ENCODE measurements at regions not wholly inside any gene's neighbourhood (a gene's known extent, or its start where the extent isn't known, plus 50 kb on each side); places are given as distances from the start of the nearest gene placed in this dataset.

GRCh38 chr3:23747841-23748240 is 57.9 kb upstream of the UBE2E1 start:
- SMC1A ChIA-PET (ENCODE audit: uncharacterized antibody, unreplicated experiment) = interaction anchor here (1.0 to 1.3 kb wide), 4 partner anchors 36 to 282 kb away, joined by 3 to 4 read pairs (median 3); no protein-coding TSS in a partner anchor
- DNase-seq (ENCODE audit: low read depth, low spot score) (no peak), ATAC-seq (no peak), FAIRE-seq (no peak)
- Histone ChIP-seq H3K9ac (ENCODE audit: control insufficient read depth, insufficient read depth, low read length) (no peak overlapping the region), H3K9me3 (replicated peaks; ENCODE audit: control insufficient read depth, insufficient read depth, low read length) (no peaks in the 10 kb centered on the region), H3K36me3 (ENCODE audit: control insufficient read depth in 2 of 2, insufficient read depth in 2 of 2, low read length in 1 of 2) (no peaks in the 10 kb centered on the region), H3K27me3 (replicated peaks in 1 of 2; ENCODE audit: control insufficient read depth in 2 of 2, insufficient read depth in 2 of 2, low read length in 1 of 2) (no peaks in the 10 kb centered on the region), H3K4me3 (no peak overlapping the region), H4K20me1 (ENCODE audit: control insufficient read depth, insufficient read depth) (no peaks in the 10 kb centered on the region), H2AFZ (ENCODE audit: control insufficient read depth, low read depth, low read length) (no peak overlapping the region), H3K4me1 (ENCODE audit: control insufficient read depth, insufficient read depth, low read length) (no peaks in the 10 kb centered on the region), H3K4me2 (ENCODE audit: control insufficient read depth, insufficient read depth) (no peak overlapping the region), H3K27ac (ENCODE audit: control insufficient read depth, insufficient read depth) (no peak overlapping the region), H3K79me2 (ENCODE audit: control insufficient read depth, insufficient read depth, low read length) (no peaks in the 10 kb centered on the region)
- 98% methylated on average over 2 of the region's 2 CpGs for WGBS (ENCODE audit: insufficient coverage, insufficient replicate concordance, low lambda C conversion rate, missing lambda C conversion rate)
- POLR2A ChIA-PET = interaction anchor here (0.7 to 1.1 kb wide), 2 partner anchors 89 to 1619 kb away, joined by 6 read pairs; no protein-coding TSS in a partner anchor
- intact Hi-C loops (cut with micrococcal nuclease; ENCODE audit: unreplicated experiment) (no loop called here), in situ Hi-C loops (cut with MboI) (no loop called here)
- no TSS peak for BruUV-seq (replicated peaks)
- CTCF ChIA-PET = interaction anchor here (1.0 to 1.6 kb wide), 2 partner anchors 8 to 12 kb away, joined by 3 read pairs; no protein-coding TSS in a partner anchor
- RAD21 ChIA-PET (ENCODE audit: unreplicated experiment) = interaction anchor here (0.7 to 1.5 kb wide), 2 partner anchors 14 to 153 kb away, joined by 3 read pairs; no protein-coding TSS in a partner anchor
- no peak for TF ChIP-seq IRF5 (IDR thresholded peaks at IDR 0.05; ENCODE audit: borderline replicate concordance)
- no peak for TF ChIP-seq ZBTB40 (IDR thresholded peaks at IDR 0.05; ENCODE audit: borderline replicate concordance)
- no peak for TF ChIP-seq PRDM15 (CRISPR knock-in tag; IDR thresholded peaks at IDR 0.05)
- TF ChIP-seq ATF3 (IDR thresholded peaks at IDR 0.05; ENCODE audit: borderline replicate concordance, extremely low read depth, low read depth, low read length) = no peak
- no peak for TF ChIP-seq BCLAF1 (IDR thresholded peaks at IDR 0.05)
- TF ChIP-seq YBX1 (IDR thresholded peaks at IDR 0.05) = no peak
- no peak for TF ChIP-seq SIN3A (IDR thresholded peaks at IDR 0.05; ENCODE audit: low read depth, low read length)
- no peak for TF ChIP-seq USF1 (IDR thresholded peaks at IDR 0.05; ENCODE audit: borderline replicate concordance, extremely low read length, insufficient read depth, low read depth, low read length)
- no peak for TF ChIP-seq MEF2A (IDR thresholded peaks at IDR 0.05; ENCODE audit: insufficient read depth, low read depth, low read length)
